Right atrium auricular region (tissue), 2 donors: ENCODE measurements at regions not wholly inside any gene's neighbourhood (a gene's known extent, or its start where the extent isn't known, plus 50 kb on each side); places are given as distances from the start of the nearest gene placed in this dataset.
A peak's percentile ranks its signal among the peaks of the same experiment; 100 is the strongest.

Experiments used
- DNase-seq: peaks from one replicate; pipeline ENCODE4 v3.0.0-alpha.2; 2019; ENCODE audit warnings: low spot score
- H3K27ac ChIP-seq, 2 donors: fragments of 200-600 bp; sonication (generic); 1 replicate in 1 of 2; 2 replicates in 1 of 2; pipeline ENCODE4 v1.5.1; 2016 to 2019
- H3K27me3 ChIP-seq, 2 donors: fragments of 200-600 bp; sonication (generic); one replicate each; pipeline versions ENCODE4 v1.5.1 to v1.6.0; 2017 to 2019
- H3K36me3 ChIP-seq: fragments of 200-600 bp; sonication (generic); one replicate; pipeline ENCODE4 v1.5.1; 2016
- H3K4me1 ChIP-seq, 2 donors: fragments of 200-600 bp; sonication (generic); one replicate each; pipeline versions ENCODE4 v1.5.1 to v1.6.0; 2017 to 2019
- H3K4me3 ChIP-seq, 2 donors: fragments of 200-600 bp; sonication (generic); 1 replicate in 1 of 2; 2 replicates in 1 of 2; pipeline ENCODE4 v1.5.1; 2017 to 2019; ENCODE audit warnings: mild to moderate bottlenecking in 1 of 2, moderate library complexity in 1 of 2
- H3K9me3 ChIP-seq, 2 donors: fragments of 200-600 bp; sonication (generic); one replicate each; pipeline ENCODE4 v1.5.1; 2019
- TF ChIP-seq, protein P1 (sequence below), 2 donors: fragments of 200-600 bp; sonication (generic); IDR thresholded peaks; one replicate each; pipeline ENCODE4 v1.5.1; 2019; ENCODE audit warnings: antibody characterized with exemption in 2 of 2

DNA sequence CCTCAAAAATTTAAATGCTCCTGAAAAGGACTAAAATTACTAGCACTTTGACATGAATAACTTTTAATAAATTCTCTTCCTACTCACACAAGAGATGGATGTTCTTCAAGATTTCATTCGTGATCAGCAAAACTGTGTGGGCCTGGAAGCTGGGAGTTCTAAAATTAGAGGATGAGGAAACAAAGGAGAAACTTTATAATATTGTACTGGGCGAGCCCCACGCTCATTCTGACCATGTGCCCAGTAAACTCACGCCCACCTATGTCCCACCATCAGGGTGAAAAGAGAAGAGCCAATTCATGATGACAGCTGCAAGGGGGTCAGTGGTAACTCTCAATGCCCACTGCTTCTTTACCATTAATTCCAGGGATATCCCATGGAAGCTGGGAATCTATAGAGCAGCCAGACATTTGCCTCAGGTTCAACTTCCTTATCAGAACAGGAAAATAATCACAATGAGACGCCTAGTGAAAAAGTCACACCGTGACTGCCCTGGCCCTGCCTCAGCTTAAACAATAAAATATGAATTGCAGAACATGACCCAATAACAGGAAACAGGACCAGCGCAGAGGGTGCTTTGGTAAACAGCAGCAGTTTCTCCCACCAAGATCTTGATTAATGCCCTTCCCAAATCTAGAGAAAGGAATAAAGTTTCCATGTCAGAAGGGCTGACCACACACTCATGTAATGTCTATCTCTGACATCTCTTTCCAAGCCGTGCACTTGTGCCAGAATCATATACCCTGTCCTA is 438.6 kb downstream of the TXNL1 start:
- peaks cover 0 to 11% of the 10 kb centered on the region in 2 donors for H3K9me3 ChIP-seq
- H3K4me1 ChIP-seq, result peaks cover 0 to 29% of the 10 kb centered on the region in 2 donors
- no peaks in the 10 kb centered on the region for H3K36me3 ChIP-seq
- H3K27ac ChIP-seq, result peak overlapping the region in 1 of 2 donors; percentile 40
- no peak overlapping the region for H3K4me3 ChIP-seq
- H3K27me3 ChIP-seq, result no peaks in the 10 kb centered on the region
- TF ChIP-seq, protein P1, sequence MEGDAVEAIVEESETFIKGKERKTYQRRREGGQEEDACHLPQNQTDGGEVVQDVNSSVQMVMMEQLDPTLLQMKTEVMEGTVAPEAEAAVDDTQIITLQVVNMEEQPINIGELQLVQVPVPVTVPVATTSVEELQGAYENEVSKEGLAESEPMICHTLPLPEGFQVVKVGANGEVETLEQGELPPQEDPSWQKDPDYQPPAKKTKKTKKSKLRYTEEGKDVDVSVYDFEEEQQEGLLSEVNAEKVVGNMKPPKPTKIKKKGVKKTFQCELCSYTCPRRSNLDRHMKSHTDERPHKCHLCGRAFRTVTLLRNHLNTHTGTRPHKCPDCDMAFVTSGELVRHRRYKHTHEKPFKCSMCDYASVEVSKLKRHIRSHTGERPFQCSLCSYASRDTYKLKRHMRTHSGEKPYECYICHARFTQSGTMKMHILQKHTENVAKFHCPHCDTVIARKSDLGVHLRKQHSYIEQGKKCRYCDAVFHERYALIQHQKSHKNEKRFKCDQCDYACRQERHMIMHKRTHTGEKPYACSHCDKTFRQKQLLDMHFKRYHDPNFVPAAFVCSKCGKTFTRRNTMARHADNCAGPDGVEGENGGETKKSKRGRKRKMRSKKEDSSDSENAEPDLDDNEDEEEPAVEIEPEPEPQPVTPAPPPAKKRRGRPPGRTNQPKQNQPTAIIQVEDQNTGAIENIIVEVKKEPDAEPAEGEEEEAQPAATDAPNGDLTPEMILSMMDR (IDR thresholded peaks at IDR 0.05), result no peak
- no peak for DNase-seq

GRCh38 chr18:56197241-56197859 is 441.0 kb downstream of the TXNL1 start:
- DNase-seq, result no peak
- H3K36me3 ChIP-seq, result no peaks in the 10 kb centered on the region
- H3K27ac ChIP-seq, result no peak overlapping the region
- no peak overlapping the region for H3K4me3 ChIP-seq
- TF ChIP-seq, protein P1 (IDR thresholded peaks at IDR 0.05), result no peak
- peaks cover 0 to 20% of the 10 kb centered on the region in 2 donors for H3K4me1 ChIP-seq
- no peaks in the 10 kb centered on the region for H3K9me3 ChIP-seq
- H3K27me3 ChIP-seq, result no peaks in the 10 kb centered on the region

DNA sequence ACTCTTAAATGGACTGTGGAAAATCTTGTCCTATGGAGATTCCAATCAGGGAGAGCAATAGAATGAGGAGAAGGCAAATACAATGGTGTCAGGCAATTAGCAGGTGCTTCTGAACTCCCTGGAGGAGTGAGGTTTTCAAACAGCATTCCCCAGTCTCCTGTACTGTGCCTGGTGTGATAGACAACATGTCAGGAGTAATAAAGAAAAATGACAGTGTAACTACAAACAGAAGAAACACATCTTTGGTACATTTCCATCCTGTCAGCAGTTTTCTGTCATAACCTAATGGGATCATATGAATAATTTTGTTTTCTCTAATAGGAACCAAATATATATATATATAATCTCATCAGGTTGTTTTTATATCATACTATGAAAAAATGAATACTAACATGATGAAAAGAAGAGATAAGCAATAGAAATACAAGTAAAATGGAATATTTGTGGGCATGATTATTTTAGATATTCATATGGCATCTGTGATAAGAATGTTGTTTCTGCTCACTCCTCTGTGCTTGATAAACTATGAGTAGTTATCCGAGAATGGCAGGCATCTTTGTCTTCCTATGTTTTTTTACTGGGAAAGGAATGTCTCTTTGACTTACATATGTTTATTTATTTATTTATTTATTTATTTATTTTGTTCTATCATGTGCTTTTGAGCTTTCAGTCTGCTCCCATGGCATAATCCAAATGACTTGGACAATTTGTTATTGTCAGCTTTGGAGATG is 441.7 kb downstream of the TXNL1 start:
- no peaks in the 10 kb centered on the region for H3K27me3 ChIP-seq
- H3K4me1 ChIP-seq, result peaks cover 0 to 16% of the 10 kb centered on the region in 2 donors
- no peak overlapping the region for H3K27ac ChIP-seq
- DNase-seq, result no peak
- TF ChIP-seq, protein P1 (IDR thresholded peaks at IDR 0.05), result no peak
- no peaks in the 10 kb centered on the region for H3K36me3 ChIP-seq
- H3K4me3 ChIP-seq, result no peak overlapping the region
- H3K9me3 ChIP-seq, result no peaks in the 10 kb centered on the region

GRCh38 chr18:56191334-56191733 is 447.1 kb downstream of the TXNL1 start:
- Histone ChIP-seq H3K4me3 (no peak overlapping the region), H3K4me1 (no peaks in the 10 kb centered on the region), H3K27ac (no peak overlapping the region), H3K36me3 (no peaks in the 10 kb centered on the region), H3K27me3 (no peaks in the 10 kb centered on the region), H3K9me3 (no peaks in the 10 kb centered on the region)
- no peak for DNase-seq
- TF ChIP-seq, protein P1 (IDR thresholded peaks at IDR 0.05), result no peak

- DNase-seq, result no peak
- Histone ChIP-seq H3K4me3 (no peak overlapping the region), H3K9me3 (no peaks in the 10 kb centered on the region), H3K27ac (no peak overlapping the region), H3K27me3 (no peaks in the 10 kb centered on the region), H3K4me1 (no peaks in the 10 kb centered on the region), H3K36me3 (no peaks in the 10 kb centered on the region)
- TF ChIP-seq, protein P1 (IDR thresholded peaks at IDR 0.05), result no peak
Measured at GRCh38 chr18:56189615-56190014, 448.8 kb downstream of the TXNL1 start.
